Esophagus squamous epithelium (tissue), 4 donors: ENCODE measurements at regions not wholly inside any gene's neighbourhood (a gene's known extent, or its start where the extent isn't known, plus 50 kb on each side); places are given as distances from the start of the nearest gene placed in this dataset.

Experiments used
- POLR2A ChIP-seq, 4 donors: fragments of 450-650 bp; IDR thresholded peaks; one replicate each; pipeline ENCODE4 v1.6.1; 2017; ENCODE audit warnings: antibody characterized with exemption in 4 of 4, mild to moderate bottlenecking in 4 of 4, moderate library complexity in 3 of 4
- TF ChIP-seq, protein P1 (sequence below), 6 experiments: fragments of 450-650 bp in 4 of 6; fragments of 200-600 bp in 2 of 6; sonication (generic) in 2 of 6; IDR thresholded peaks; one replicate each; pipeline ENCODE4 v1.5.1; 2016 to 2019; ENCODE audit warnings: antibody characterized with exemption in 6 of 6, mild to moderate bottlenecking in 4 of 6, moderate library complexity in 4 of 6

DNA sequence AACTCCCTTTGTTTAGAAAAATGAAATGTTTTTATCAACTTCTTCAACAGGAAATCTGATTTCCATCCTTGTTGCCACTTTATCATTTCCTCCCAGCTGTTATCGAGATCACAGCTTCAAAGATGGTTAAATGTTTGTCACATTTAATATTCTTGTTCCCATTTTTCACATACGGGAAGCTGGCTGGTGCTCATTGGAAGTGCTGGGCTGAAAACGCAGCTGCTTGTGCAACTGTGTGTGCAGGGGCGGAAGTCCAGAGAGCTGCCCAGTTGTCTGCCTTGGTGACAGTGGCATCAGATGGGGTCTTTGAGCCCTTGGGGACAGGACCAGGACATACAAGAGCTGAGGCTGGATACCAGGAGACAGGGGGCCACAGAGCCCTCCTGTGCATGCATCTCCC, 549.2 kb upstream of the CDH11 start:
- TF ChIP-seq, protein P1, sequence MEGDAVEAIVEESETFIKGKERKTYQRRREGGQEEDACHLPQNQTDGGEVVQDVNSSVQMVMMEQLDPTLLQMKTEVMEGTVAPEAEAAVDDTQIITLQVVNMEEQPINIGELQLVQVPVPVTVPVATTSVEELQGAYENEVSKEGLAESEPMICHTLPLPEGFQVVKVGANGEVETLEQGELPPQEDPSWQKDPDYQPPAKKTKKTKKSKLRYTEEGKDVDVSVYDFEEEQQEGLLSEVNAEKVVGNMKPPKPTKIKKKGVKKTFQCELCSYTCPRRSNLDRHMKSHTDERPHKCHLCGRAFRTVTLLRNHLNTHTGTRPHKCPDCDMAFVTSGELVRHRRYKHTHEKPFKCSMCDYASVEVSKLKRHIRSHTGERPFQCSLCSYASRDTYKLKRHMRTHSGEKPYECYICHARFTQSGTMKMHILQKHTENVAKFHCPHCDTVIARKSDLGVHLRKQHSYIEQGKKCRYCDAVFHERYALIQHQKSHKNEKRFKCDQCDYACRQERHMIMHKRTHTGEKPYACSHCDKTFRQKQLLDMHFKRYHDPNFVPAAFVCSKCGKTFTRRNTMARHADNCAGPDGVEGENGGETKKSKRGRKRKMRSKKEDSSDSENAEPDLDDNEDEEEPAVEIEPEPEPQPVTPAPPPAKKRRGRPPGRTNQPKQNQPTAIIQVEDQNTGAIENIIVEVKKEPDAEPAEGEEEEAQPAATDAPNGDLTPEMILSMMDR (IDR thresholded peaks at IDR 0.05): no peak
- TF ChIP-seq POLR2A (IDR thresholded peaks at IDR 0.05): no peak
